AG04450 (cell line): ENCODE measurements at regions not wholly inside any gene's neighbourhood (a gene's known extent, or its start where the extent isn't known, plus 50 kb on each side); places are given as distances from the start of the nearest gene placed in this dataset.

Source experiments
- CTCF ChIA-PET: fragments of 300-600, 350-600 bp; formaldehyde crosslinking; extraction: SDS; loops from one replicate; lab custom pipeline; 2022; ENCODE audit warnings: antibody characterized with exemption, inconsistent platforms; lab: Charles Lee
- POLR2A ChIA-PET: fragments of 350-600 bp; formaldehyde crosslinking; extraction: SDS; loops from one replicate; lab custom pipeline; 2021; ENCODE audit warnings: antibody characterized with exemption, inconsistent platforms; lab: Yijun Ruan, JAX
- DNase-seq: peaks from one replicate; pipeline ENCODE4 v3.0.0-alpha.2; 2011; ENCODE audit warnings: low read depth, low spot score
- H3K27ac ChIP-seq: one replicate; pipeline ENCODE4 v1.5.1; 2012; ENCODE audit warnings: low read depth, low read length, control low read depth
- H3K27me3 ChIP-seq: one replicate; pipeline ENCODE4 v1.6.0; 2012; ENCODE audit warnings: low read length; ENCODE audit not compliant: control insufficient read depth, insufficient read depth
- H3K4me3 ChIP-seq: 2 replicates; pipeline ENCODE4 v1.5.1; 2011; ENCODE audit warnings: mild to moderate bottlenecking, low read depth, low read length, control low read depth
- H3K9me3 ChIP-seq: 2 replicates; pipeline ENCODE4 v1.5.1; 2012; ENCODE audit warnings: low read length; ENCODE audit not compliant: control insufficient read depth, insufficient read depth
- CTCF ChIP-seq: IDR thresholded peaks from 2 replicates; pipeline ENCODE4 v1.5.1; 2011; ENCODE audit warnings: low read depth, low read length, control low read depth, inconsistent platforms

GRCh38 chr3:72380193-72380592 lies 468.1 kb downstream of the SHQ1 start:
- Histone ChIP-seq H3K27me3 (no peaks in the 10 kb centered on the region), H3K27ac (no peak overlapping the region), H3K4me3 (no peak overlapping the region), H3K9me3 (no peaks in the 10 kb centered on the region)
- ChIA-PET CTCF (interaction anchor here (0.6 kb wide), 1 partner anchor 1709 kb away, joined by 7 read pairs; no protein-coding TSS in a partner anchor), POLR2A (no interaction called here)
- no peak for DNase-seq
- TF ChIP-seq CTCF: no peak

- ChIA-PET CTCF (no interaction called here), POLR2A (no interaction called here)
- Histone ChIP-seq H3K4me3 (no peak overlapping the region), H3K9me3 (no peaks in the 10 kb centered on the region), H3K27me3 (no peaks in the 10 kb centered on the region), H3K27ac (no peak overlapping the region)
- no peak for DNase-seq
- TF ChIP-seq CTCF: no peak
Measured at GRCh38 chr3:72379500-72380187, 468.6 kb downstream of the SHQ1 start.

GRCh38 chr3:72378287-72378686 lies 470.0 kb downstream of the SHQ1 start:
- CTCF ChIA-PET: no interaction called here
- TF ChIP-seq CTCF: no peak
- H3K27me3 ChIP-seq: no peaks in the 10 kb centered on the region

GRCh38 chr3:72376956-72377710 lies 471.1 kb downstream of the SHQ1 start:
- Histone ChIP-seq H3K9me3 (no peaks in the 10 kb centered on the region), H3K4me3 (no peak overlapping the region), H3K27me3 (no peaks in the 10 kb centered on the region), H3K27ac (no peak overlapping the region)
- no peak for DNase-seq
- CTCF ChIA-PET: interaction anchor here (0.6 kb wide), 1 partner anchor 502 kb away, joined by 3 read pairs; no protein-coding TSS in a partner anchor
- no peak for TF ChIP-seq CTCF
- POLR2A ChIA-PET: no interaction called here

More at GRCh38 chr3:72378287-72378686, 470.0 kb downstream of the SHQ1 start:
- Histone ChIP-seq H3K9me3 (no peaks in the 10 kb centered on the region), H3K4me3 (no peak overlapping the region), H3K27ac (no peak overlapping the region)
- no peak for DNase-seq
- POLR2A ChIA-PET: no interaction called here
